Liver (tissue), 3 donors: ENCODE measurements at regions not wholly inside any gene's neighbourhood (a gene's known extent, or its start where the extent isn't known, plus 50 kb on each side); places are given as distances from the start of the nearest gene placed in this dataset.

Source experiments
- CTCF ChIP-seq: fragments of 150-350 bp; IDR thresholded peaks from 2 replicates; pipeline ENCODE4 v1.5.1; 2017; ENCODE audit warnings: improper control_type of control experiment, low read depth, low read length; ENCODE audit not compliant: missing input control
- EGR1 ChIP-seq, 2 donors: IDR thresholded peaks; 2 replicates each; pipeline ENCODE4 v1.6.1; 2016 to 2018; ENCODE audit warnings: antibody characterized with exemption in 2 of 2, low read depth in 2 of 2
- FOXA1 ChIP-seq: IDR thresholded peaks from 2 replicates; pipeline ENCODE4 v1.6.1; 2016; ENCODE audit warnings: antibody characterized with exemption
- JUND ChIP-seq, 2 donors: IDR thresholded peaks; 2 replicates each; pipeline ENCODE4 v1.6.1; 2016; ENCODE audit warnings: antibody characterized with exemption in 2 of 2
- MAX ChIP-seq: IDR thresholded peaks from 2 replicates; pipeline ENCODE4 v1.6.1; 2016; ENCODE audit warnings: antibody characterized with exemption
- NR2F2 ChIP-seq: IDR thresholded peaks from 2 replicates; pipeline ENCODE4 v1.6.1; 2016; ENCODE audit warnings: antibody characterized with exemption
- RAD21 ChIP-seq, 2 donors: IDR thresholded peaks; 2 replicates each; pipeline ENCODE4 v1.6.1; 2016; ENCODE audit warnings: antibody characterized with exemption in 2 of 2, mild to moderate bottlenecking in 2 of 2
- SP1 ChIP-seq: IDR thresholded peaks from 2 replicates; pipeline ENCODE4 v1.6.1; 2018; ENCODE audit warnings: antibody characterized with exemption, mild to moderate bottlenecking
- TF ChIP-seq, protein P1 (sequence below): IDR thresholded peaks from 2 replicates; pipeline ENCODE4 v1.6.1; 2016; ENCODE audit warnings: antibody characterized with exemption, mild to moderate bottlenecking
- donor health status: healthy.
- donor health status: healthy.

DNA sequence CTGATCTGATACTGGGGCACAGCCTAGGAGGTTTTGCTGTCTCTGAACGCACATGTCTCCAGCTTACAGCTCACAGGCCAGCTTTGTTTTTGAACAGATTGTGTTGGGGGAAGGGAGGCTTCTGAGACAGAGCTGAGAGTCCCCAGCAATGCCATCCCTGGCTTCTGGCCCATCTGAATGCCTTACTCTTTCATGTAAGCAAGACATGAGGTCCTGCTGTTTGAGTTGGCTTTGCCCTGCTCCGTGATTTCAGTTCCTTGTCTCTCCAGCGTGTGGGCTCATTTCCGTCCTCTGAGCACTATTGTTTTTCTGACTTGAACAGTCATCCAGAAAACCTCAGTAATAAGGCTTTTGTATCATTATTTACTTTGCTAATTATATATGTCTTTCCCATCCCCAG is 194.9 kb upstream of the TNP1 start:
- TF ChIP-seq NR2F2 (no peak), CTCF (no peak), MAX (no peak), JUND (IDR thresholded peaks at IDR 0.05) (no peak), SP1 (no peak), RAD21 (IDR thresholded peaks at IDR 0.05) (no peak), FOXA1 (no peak), EGR1 (IDR thresholded peaks at IDR 0.05; ENCODE audit: low read depth in 2 of 2) (no peak)
- TF ChIP-seq, protein P1, sequence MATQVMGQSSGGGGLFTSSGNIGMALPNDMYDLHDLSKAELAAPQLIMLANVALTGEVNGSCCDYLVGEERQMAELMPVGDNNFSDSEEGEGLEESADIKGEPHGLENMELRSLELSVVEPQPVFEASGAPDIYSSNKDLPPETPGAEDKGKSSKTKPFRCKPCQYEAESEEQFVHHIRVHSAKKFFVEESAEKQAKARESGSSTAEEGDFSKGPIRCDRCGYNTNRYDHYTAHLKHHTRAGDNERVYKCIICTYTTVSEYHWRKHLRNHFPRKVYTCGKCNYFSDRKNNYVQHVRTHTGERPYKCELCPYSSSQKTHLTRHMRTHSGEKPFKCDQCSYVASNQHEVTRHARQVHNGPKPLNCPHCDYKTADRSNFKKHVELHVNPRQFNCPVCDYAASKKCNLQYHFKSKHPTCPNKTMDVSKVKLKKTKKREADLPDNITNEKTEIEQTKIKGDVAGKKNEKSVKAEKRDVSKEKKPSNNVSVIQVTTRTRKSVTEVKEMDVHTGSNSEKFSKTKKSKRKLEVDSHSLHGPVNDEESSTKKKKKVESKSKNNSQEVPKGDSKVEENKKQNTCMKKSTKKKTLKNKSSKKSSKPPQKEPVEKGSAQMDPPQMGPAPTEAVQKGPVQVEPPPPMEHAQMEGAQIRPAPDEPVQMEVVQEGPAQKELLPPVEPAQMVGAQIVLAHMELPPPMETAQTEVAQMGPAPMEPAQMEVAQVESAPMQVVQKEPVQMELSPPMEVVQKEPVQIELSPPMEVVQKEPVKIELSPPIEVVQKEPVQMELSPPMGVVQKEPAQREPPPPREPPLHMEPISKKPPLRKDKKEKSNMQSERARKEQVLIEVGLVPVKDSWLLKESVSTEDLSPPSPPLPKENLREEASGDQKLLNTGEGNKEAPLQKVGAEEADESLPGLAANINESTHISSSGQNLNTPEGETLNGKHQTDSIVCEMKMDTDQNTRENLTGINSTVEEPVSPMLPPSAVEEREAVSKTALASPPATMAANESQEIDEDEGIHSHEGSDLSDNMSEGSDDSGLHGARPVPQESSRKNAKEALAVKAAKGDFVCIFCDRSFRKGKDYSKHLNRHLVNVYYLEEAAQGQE: no peak
